ENCODE measurements at regions not wholly inside any gene's neighbourhood (a gene's known extent, or its start where the extent isn't known, plus 50 kb on each side); places are given as distances from the start of the nearest gene placed in this dataset.

- TF ChIP-seq CTCF (IDR thresholded peaks at IDR 0.05): no peak
- TF ChIP-seq POLR2A (IDR thresholded peaks at IDR 0.05): no peak
Measured at GRCh38 chr7:32273297-32273696, 203.1 kb upstream of the PDE1C start.

Data from uterus (tissue), 2 donors.